HepG2 (cell line): ENCODE measurements at regions not wholly inside any gene's neighbourhood (a gene's known extent, or its start where the extent isn't known, plus 50 kb on each side); places are given as distances from the start of the nearest gene placed in this dataset.

Experiments
- ATAC-seq: fragments of 200-7000 bp; cut with Tn5 transposase; 3 replicates; pipeline ENCODE4 v1.9.1; 2020; ENCODE audit warnings: mild to moderate bottlenecking, moderate library complexity
- BruUV-seq: library from RNA; stranded (reverse); fragments of 400-500 nt; replicated peaks from 2 replicates; lab custom pipeline; 2021; lab: Mats Ljungman, UMichigan
- CTCF ChIA-PET: fragments of 300-600 bp; formaldehyde crosslinking; extraction: SDS; loops from one replicate; lab custom pipeline; 2021; ENCODE audit warnings: low total read pairs, inconsistent platforms, low intra/inter-chr PET ratio; lab: Yijun Ruan, JAX
- POLR2A ChIA-PET: fragments of 350-600 bp; sonication (Branson Sonifier 250); formaldehyde crosslinking; loops from one replicate; lab custom pipeline; 2020; ENCODE audit warnings: antibody characterized with exemption, inconsistent platforms; lab: Yijun Ruan, JAX
- DNase-seq: peaks from one replicate; pipeline ENCODE4 v3.0.0-alpha.2; 2015; ENCODE audit warnings: low spot score
- FAIRE-seq: peaks from 3 replicates; lab custom pipeline; 2011; peaks lifted over from hg19 to GRCh38; lab: Jason Lieb, UNC
- H2AFZ ChIP-seq: one replicate; pipeline ENCODE4 v1.6.1; 2011; ENCODE audit warnings: low read length, inconsistent platforms
- H3K27ac ChIP-seq: fragments of 300-600 bp; 3 replicates; pipeline ENCODE4 v1.8.0; 2011; ENCODE audit warnings: mixed run types, mild to moderate bottlenecking, mixed read lengths, low read length, inconsistent platforms; ENCODE audit not compliant: insufficient read depth; ENCODE audit errors: extremely low read length
- H3K27me3 ChIP-seq, 2 experiments: fragments of 200-600 bp in 1 of 2; 2 replicates in 1 of 2; 3 replicates in 1 of 2; pipeline versions ENCODE4 v1.6.0 to v1.8.0; 2011; ENCODE audit warnings: low read length in 2 of 2, mild to moderate bottlenecking in 2 of 2, moderate library complexity in 2 of 2, inconsistent platforms in 1 of 2; ENCODE audit not compliant: insufficient read depth in 2 of 2, control insufficient read depth in 1 of 2
- H3K36me3 ChIP-seq, 2 experiments: fragments of 200-600 bp in 1 of 2; replicated peaks in 1 of 2; 2 replicates in 1 of 2; 3 replicates in 1 of 2; pipeline versions ENCODE4 v1.5.1 to v1.8.0; 2011; ENCODE audit warnings: low read length in 2 of 2, inconsistent platforms in 1 of 2; ENCODE audit not compliant: insufficient read depth in 2 of 2, control insufficient read depth in 1 of 2
- H3K4me1 ChIP-seq: 2 replicates; pipeline ENCODE4 v1.5.1; 2012; ENCODE audit warnings: low read length, inconsistent platforms; ENCODE audit not compliant: insufficient read depth
- H3K4me2 ChIP-seq: 2 replicates; pipeline ENCODE4 v1.6.0; 2011; ENCODE audit warnings: low read depth, low read length, inconsistent platforms
- H3K4me3 ChIP-seq, 3 experiments: fragments of 200-600 bp in 1 of 3; sonication (generic), shearing (Covaris generic) in 1 of 3; replicated peaks in 1 of 3; 2 replicates each; pipeline ENCODE4 v1.5.1; 2011 to 2016; ENCODE audit warnings: low read length in 3 of 3, inconsistent platforms in 2 of 3, low read depth in 2 of 3, mild to moderate bottlenecking in 2 of 3, control low read depth in 1 of 3, mixed read lengths in 1 of 3; ENCODE audit not compliant: insufficient read depth in 1 of 3
- H3K79me2 ChIP-seq: one replicate; pipeline ENCODE4 v1.6.1; 2011; ENCODE audit warnings: low read length, inconsistent platforms; ENCODE audit not compliant: insufficient read depth
- H3K9ac ChIP-seq: 2 replicates; pipeline ENCODE4 v1.6.0; 2011; ENCODE audit warnings: mild to moderate bottlenecking, low read depth, low read length, inconsistent platforms; ENCODE audit not compliant: insufficient read depth
- H3K9me3 ChIP-seq: 2 replicates; pipeline ENCODE4 v1.5.1; 2012; ENCODE audit warnings: mild to moderate bottlenecking, low read length
- H4K20me1 ChIP-seq: 2 replicates; pipeline ENCODE4 v1.6.0; 2011; ENCODE audit warnings: inconsistent platforms, mild to moderate bottlenecking, low read length, moderate library complexity; ENCODE audit not compliant: insufficient read depth
- AHDC1 ChIP-seq: sonication (generic); formaldehyde crosslinking; IDR thresholded peaks from 2 replicates; pipeline ENCODE4 v1.5.1; 2020; ENCODE audit warnings: mild to moderate bottlenecking, missing genetic modification reagents, borderline replicate concordance
- ATF5 ChIP-seq: sonication (generic); formaldehyde crosslinking; IDR thresholded peaks from 2 replicates; pipeline ENCODE4 v1.4.0; 2020; ENCODE audit warnings: mild to moderate bottlenecking, low read depth, missing genetic modification reagents
- DRAP1 ChIP-seq: IDR thresholded peaks from 2 replicates; pipeline ENCODE4 v1.6.1; 2016; ENCODE audit warnings: missing genetic modification reagents, missing compliant biosample characterization
- NFYB ChIP-seq: sonication (generic); formaldehyde crosslinking; IDR thresholded peaks from 2 replicates; pipeline ENCODE4 v1.4.0; 2020; ENCODE audit warnings: missing genetic modification reagents
- SRY ChIP-seq: sonication (generic); formaldehyde crosslinking; IDR thresholded peaks from 2 replicates; pipeline ENCODE4 v1.8.0; 2022; ENCODE audit warnings: mild to moderate bottlenecking, missing genetic modification reagents
- THAP9 ChIP-seq: sonication (generic); formaldehyde crosslinking; IDR thresholded peaks from 2 replicates; pipeline ENCODE4; 2020; ENCODE audit warnings: missing genetic modification reagents, mild to moderate bottlenecking, borderline replicate concordance
- ZNF12 ChIP-seq: sonication (generic); formaldehyde crosslinking; IDR thresholded peaks from 2 replicates; pipeline ENCODE4 v1.5.0; 2020; ENCODE audit warnings: missing genetic modification reagents
- ZNF414 ChIP-seq: sonication (generic); formaldehyde crosslinking; IDR thresholded peaks from 2 replicates; pipeline ENCODE4 v1.5.0; 2020; ENCODE audit warnings: missing genetic modification reagents
- ZNF460 ChIP-seq: sonication (generic); formaldehyde crosslinking; IDR thresholded peaks from 2 replicates; pipeline ENCODE4 v1.5.1; 2020; ENCODE audit warnings: missing genetic modification reagents, mild to moderate bottlenecking, borderline replicate concordance
- WGBS: methylation state at CpG from one replicate; pipeline ENCODE4 v1.1.6; 2017; ENCODE audit warnings: low lambda C conversion rate; 5-methylcytosine and 5-hydroxymethylcytosine counted together
- in situ Hi-C: cut with HindIII; loops from 2 replicates; pipeline ENCODE4 v1.10.0; 2017; ENCODE audit warnings: low pct_unique_long_range_greater_than_20kb; ENCODE audit not compliant: extremely low pct_ligation_motif_present
- intact Hi-C: fragments of 100-400 bp; cut with micrococcal nuclease; formaldehyde crosslinking; loops from one replicate; pipeline ENCODE4 v1.10.0; 2022; ENCODE audit not compliant: unreplicated experiment
- TF ChIP-seq, protein P1 (sequence below): fragments of 450-650 bp; IDR thresholded peaks from 2 replicates; pipeline ENCODE4 v1.6.1; 2016

DNA sequence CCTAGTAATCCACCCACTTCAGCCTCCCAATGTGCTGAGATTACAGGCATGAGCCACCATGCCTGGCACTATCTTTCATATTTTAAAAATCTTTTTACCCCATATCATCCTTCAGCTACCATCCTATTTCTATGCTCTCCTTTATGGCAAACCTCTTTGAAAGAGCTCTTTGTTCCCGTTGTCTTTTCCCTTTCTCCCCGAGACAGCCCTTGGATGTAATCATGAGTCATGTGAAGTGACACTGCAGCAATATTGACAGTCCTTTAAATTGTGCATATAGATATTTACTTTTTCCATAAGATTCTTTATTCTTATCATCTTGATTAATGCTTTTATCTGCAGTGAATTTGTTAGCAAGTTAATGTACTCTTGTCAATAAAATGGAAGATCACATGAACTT lies 286.6 kb downstream of the ANKRD7 start:
- no peaks in the 10 kb centered on the region for H3K9me3 ChIP-seq
- no peaks in the 10 kb centered on the region for H3K27me3 ChIP-seq
- no peak overlapping the region for H3K4me3 ChIP-seq
- H4K20me1 ChIP-seq, result no peaks in the 10 kb centered on the region
- no peak overlapping the region for H3K9ac ChIP-seq
- POLR2A ChIA-PET, result no interaction called here
- ATAC-seq (no peak), FAIRE-seq (no peak), DNase-seq (no peak)
- no TSS peak for BruUV-seq
- H2AFZ ChIP-seq, result no peak overlapping the region
- H3K27ac ChIP-seq, result no peak overlapping the region
- 0% methylated on average over 2 of the region's 2 CpGs for WGBS
- no peaks in the 10 kb centered on the region for H3K4me1 ChIP-seq
- CTCF ChIA-PET, result no interaction called here
- intact Hi-C loops (no loop called here), in situ Hi-C loops (no loop called here)
- no peak overlapping the region for H3K4me2 ChIP-seq
- no peaks in the 10 kb centered on the region for H3K79me2 ChIP-seq
- no peaks in the 10 kb centered on the region for H3K36me3 ChIP-seq
- TF ChIP-seq, protein P1, sequence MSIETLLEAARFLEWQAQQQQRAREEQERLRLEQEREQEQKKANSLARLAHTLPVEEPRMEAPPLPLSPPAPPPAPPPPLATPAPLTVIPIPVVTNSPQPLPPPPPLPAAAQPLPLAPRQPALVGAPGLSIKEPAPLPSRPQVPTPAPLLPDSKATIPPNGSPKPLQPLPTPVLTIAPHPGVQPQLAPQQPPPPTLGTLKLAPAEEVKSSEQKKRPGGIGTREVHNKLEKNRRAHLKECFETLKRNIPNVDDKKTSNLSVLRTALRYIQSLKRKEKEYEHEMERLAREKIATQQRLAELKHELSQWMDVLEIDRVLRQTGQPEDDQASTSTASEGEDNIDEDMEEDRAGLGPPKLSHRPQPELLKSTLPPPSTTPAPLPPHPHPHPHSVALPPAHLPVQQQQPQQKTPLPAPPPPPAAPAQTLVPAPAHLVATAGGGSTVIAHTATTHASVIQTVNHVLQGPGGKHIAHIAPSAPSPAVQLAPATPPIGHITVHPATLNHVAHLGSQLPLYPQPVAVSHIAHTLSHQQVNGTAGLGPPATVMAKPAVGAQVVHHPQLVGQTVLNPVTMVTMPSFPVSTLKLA, result no peak
- no peak for TF ChIP-seq ATF5 (CRISPR knock-in tag)
- TF ChIP-seq ZNF414 (CRISPR knock-in tag), result no peak
- no peak for TF ChIP-seq THAP9
- TF ChIP-seq NFYB (CRISPR knock-in tag), result no peak
- no peak for TF ChIP-seq DRAP1
- TF ChIP-seq ZNF12, result no peak
- TF ChIP-seq AHDC1 (CRISPR knock-in tag), result no peak
- TF ChIP-seq SRY (CRISPR knock-in tag), result no peak
- no peak for TF ChIP-seq ZNF460 (CRISPR knock-in tag)
